ENCODE measurements at regions not wholly inside any gene's neighbourhood (a gene's known extent, or its start where the extent isn't known, plus 50 kb on each side); places are given as distances from the start of the nearest gene placed in this dataset.

- TF ChIP-seq, protein P1, sequence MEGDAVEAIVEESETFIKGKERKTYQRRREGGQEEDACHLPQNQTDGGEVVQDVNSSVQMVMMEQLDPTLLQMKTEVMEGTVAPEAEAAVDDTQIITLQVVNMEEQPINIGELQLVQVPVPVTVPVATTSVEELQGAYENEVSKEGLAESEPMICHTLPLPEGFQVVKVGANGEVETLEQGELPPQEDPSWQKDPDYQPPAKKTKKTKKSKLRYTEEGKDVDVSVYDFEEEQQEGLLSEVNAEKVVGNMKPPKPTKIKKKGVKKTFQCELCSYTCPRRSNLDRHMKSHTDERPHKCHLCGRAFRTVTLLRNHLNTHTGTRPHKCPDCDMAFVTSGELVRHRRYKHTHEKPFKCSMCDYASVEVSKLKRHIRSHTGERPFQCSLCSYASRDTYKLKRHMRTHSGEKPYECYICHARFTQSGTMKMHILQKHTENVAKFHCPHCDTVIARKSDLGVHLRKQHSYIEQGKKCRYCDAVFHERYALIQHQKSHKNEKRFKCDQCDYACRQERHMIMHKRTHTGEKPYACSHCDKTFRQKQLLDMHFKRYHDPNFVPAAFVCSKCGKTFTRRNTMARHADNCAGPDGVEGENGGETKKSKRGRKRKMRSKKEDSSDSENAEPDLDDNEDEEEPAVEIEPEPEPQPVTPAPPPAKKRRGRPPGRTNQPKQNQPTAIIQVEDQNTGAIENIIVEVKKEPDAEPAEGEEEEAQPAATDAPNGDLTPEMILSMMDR (IDR thresholded peaks at IDR 0.05; ENCODE audit: low read depth, low read length), result no peak
- TF ChIP-seq POLR2A (IDR thresholded peaks at IDR 0.05; ENCODE audit: extremely low read depth, insufficient read length) (no peak), MYC (IDR thresholded peaks at IDR 0.05; ENCODE audit: low read depth, low read length) (no peak)
These were observed 740.9 kb upstream of the FLRT2 start for GRCh38 chr14:84789012-84789411.

All from NB4 (cell line).